HG02840 (cell line): ENCODE measurements at regions not wholly inside any gene's neighbourhood (a gene's known extent, or its start where the extent isn't known, plus 50 kb on each side); places are given as distances from the start of the nearest gene placed in this dataset.
"Not testable (repeated sequence)": the region's sequence is repeated elsewhere in the genome, so short reads cannot be mapped to it uniquely, and the experiment has no call there.

ENCODE experiments used
- ATAC-seq: cut with Tn5 transposase; IDR thresholded peaks from one replicate; pipeline ENCODE4 v1.9.1; 2021; ENCODE audit warnings: mild to moderate bottlenecking, moderate library complexity, moderate number of reproducible peaks; ENCODE audit not compliant: unreplicated experiment, low FRiP score

- ATAC-seq, result no peak
Observed at GRCh38 chr1:229710746-229711145, 84.7 kb downstream of the URB2 start.

- no peak for ATAC-seq
Observed at GRCh38 chr1:229714306-229714705, 88.3 kb downstream of the URB2 start.

GRCh38 chr1:229714964-229715603 lies 89.0 kb downstream of the URB2 start:
- no peak for ATAC-seq

GRCh38 chr1:229716069-229716468 lies 90.0 kb downstream of the URB2 start:
- ATAC-seq, result no peak

GRCh38 chr1:229716704-229717103 lies 90.7 kb downstream of the URB2 start:
- no peak for ATAC-seq

- no peak for ATAC-seq
Observed at GRCh38 chr1:229717786-229718576, 91.9 kb downstream of the URB2 start.

- no peak for ATAC-seq
Observed at GRCh38 chr1:229726061-229726460, 100.0 kb downstream of the URB2 start.

GRCh38 chr1:229729916-229730315 lies 103.9 kb downstream of the URB2 start:
- ATAC-seq, result no peak

- no peak for ATAC-seq
Observed at GRCh38 chr1:229730573-229730972, 104.5 kb downstream of the URB2 start.

- ATAC-seq, result no peak
Observed at GRCh38 chr1:229732061-229732460, 106.0 kb downstream of the URB2 start.

GRCh38 chr1:229736376-229736775 lies 110.3 kb downstream of the URB2 start:
- no peak for ATAC-seq

- not testable (repeated sequence) for ATAC-seq
Observed at GRCh38 chr1:229742614-229743013, 116.6 kb downstream of the URB2 start.

- no peak for ATAC-seq
Observed at GRCh38 chr1:229749992-229750391, 123.9 kb downstream of the URB2 start.

GRCh38 chr1:229751610-229752009 lies 125.6 kb downstream of the URB2 start:
- ATAC-seq, result no peak

- no peak for ATAC-seq
Observed at GRCh38 chr1:229752679-229753078, 126.6 kb downstream of the URB2 start.

- no peak for ATAC-seq
Observed at GRCh38 chr1:229753764-229754551, 127.9 kb downstream of the URB2 start.

GRCh38 chr1:229756666-229757065 lies 130.6 kb downstream of the URB2 start:
- ATAC-seq, result no peak

- no peak for ATAC-seq
Observed at GRCh38 chr1:229757226-229757625, 131.2 kb downstream of the URB2 start.

GRCh38 chr1:229758101-229759036 lies 132.3 kb downstream of the URB2 start:
- ATAC-seq, result no peak

GRCh38 chr1:229759037-229759435 lies 133.0 kb downstream of the URB2 start:
- no peak for ATAC-seq
